ENCODE measurements at regions not wholly inside any gene's neighbourhood (a gene's known extent, or its start where the extent isn't known, plus 50 kb on each side); places are given as distances from the start of the nearest gene placed in this dataset.

GRCh38 chr1:105137543-105138457 lies 1388.1 kb downstream of the AMY1C start:
- Histone ChIP-seq H3K27ac (ENCODE audit: insufficient read depth, low read depth, low read length) (no peak overlapping the region), H2AFZ (ENCODE audit: low read depth, low read length) (no peak overlapping the region), H3K9ac (replicated peaks; ENCODE audit: extremely low read depth, insufficient read depth, low read length) (no peak overlapping the region), H3K4me1 (ENCODE audit: control insufficient read depth, extremely low read depth, insufficient read depth, low read length) (no peaks in the 10 kb centered on the region), H3K9me1 (replicated peaks; ENCODE audit: control insufficient read depth, extremely low read depth, insufficient read depth, low read length) (no peaks in the 10 kb centered on the region), H4K20me1 (replicated peaks; ENCODE audit: control insufficient read depth, extremely low read depth, insufficient read depth, low read length) (no peaks in the 10 kb centered on the region), H3K4me3 (replicated peaks in 1 of 3; ENCODE audit: insufficient read depth in 1 of 3, low read depth in 1 of 3, low read length in 3 of 3) (no peak overlapping the region), H3K36me3 (ENCODE audit: control insufficient read depth in 2 of 2, extremely low read depth in 1 of 2, insufficient read depth in 2 of 2, low read length in 2 of 2) (no peaks in the 10 kb centered on the region), H3K4me2 (ENCODE audit: insufficient read depth, low read length) (no peak overlapping the region), H3K9me3 (replicated peaks; ENCODE audit: control insufficient read depth, insufficient read depth, low read length) (peaks cover 2% of the 10 kb centered on the region), H3K27me3 (ENCODE audit: control insufficient read depth in 2 of 2, insufficient read depth in 2 of 2, low read length in 2 of 2) (no peaks in the 10 kb centered on the region), H3K79me2 (ENCODE audit: control insufficient read depth, insufficient read depth, low read length) (no peaks in the 10 kb centered on the region)
- FAIRE-seq = no peak
- ChIA-PET POLR2A (no interaction called here), CTCF (no interaction called here)
- intact Hi-C loops (cut with micrococcal nuclease) = no loop called here
- TF ChIP-seq FOS (IDR thresholded peaks at IDR 0.05; ENCODE audit: borderline replicate concordance, insufficient read depth, low read length) (no peak), GATA2 (IDR thresholded peaks at IDR 0.05; ENCODE audit: insufficient read depth, insufficient read length, low read depth, low read length) (no peak)
- dilution Hi-C loops (cut with MboI; ENCODE audit: extremely low pct_ligation_motif_present, low sequenced_read_pairs) = no loop called here
- no TSS peak for BruUV-seq (replicated peaks)
- DNase-seq (ENCODE audit: low read depth, low spot score) = no peak

GRCh38 chr1:105138458-105138893 lies 1388.8 kb downstream of the AMY1C start:
- Histone ChIP-seq H3K4me2 (ENCODE audit: insufficient read depth, low read length) (no peak overlapping the region), H3K9me3 (replicated peaks; ENCODE audit: control insufficient read depth, insufficient read depth, low read length) (peaks cover 2% of the 10 kb centered on the region), H3K27me3 (ENCODE audit: control insufficient read depth in 2 of 2, insufficient read depth in 2 of 2, low read length in 2 of 2) (no peaks in the 10 kb centered on the region), H4K20me1 (replicated peaks; ENCODE audit: control insufficient read depth, extremely low read depth, insufficient read depth, low read length) (no peaks in the 10 kb centered on the region), H3K9me1 (replicated peaks; ENCODE audit: control insufficient read depth, extremely low read depth, insufficient read depth, low read length) (no peaks in the 10 kb centered on the region), H2AFZ (ENCODE audit: low read depth, low read length) (no peak overlapping the region), H3K4me3 (replicated peaks in 1 of 3; ENCODE audit: insufficient read depth in 1 of 3, low read depth in 1 of 3, low read length in 3 of 3) (no peak overlapping the region), H3K79me2 (ENCODE audit: control insufficient read depth, insufficient read depth, low read length) (no peaks in the 10 kb centered on the region), H3K9ac (replicated peaks; ENCODE audit: extremely low read depth, insufficient read depth, low read length) (no peak overlapping the region), H3K36me3 (ENCODE audit: control insufficient read depth in 2 of 2, extremely low read depth in 1 of 2, insufficient read depth in 2 of 2, low read length in 2 of 2) (no peaks in the 10 kb centered on the region), H3K27ac (ENCODE audit: insufficient read depth, low read depth, low read length) (no peak overlapping the region), H3K4me1 (ENCODE audit: control insufficient read depth, extremely low read depth, insufficient read depth, low read length) (no peaks in the 10 kb centered on the region)
- POLR2A ChIA-PET = no interaction called here
- no TSS peak for BruUV-seq (replicated peaks)
- CTCF ChIA-PET = no interaction called here
- DNase-seq (ENCODE audit: low read depth, low spot score) (no peak), FAIRE-seq (no peak)
- TF ChIP-seq EZH2 (IDR thresholded peaks at IDR 0.05; ENCODE audit: borderline replicate concordance, low read depth, low read length, severe bottlenecking) = no peak
- TF ChIP-seq CTCF (IDR thresholded peaks at IDR 0.05; ENCODE audit: extremely low read depth in 1 of 2, insufficient read depth in 1 of 2, low read depth in 1 of 2, low read length in 2 of 2) = no peak
- no peak for TF ChIP-seq MYC (IDR thresholded peaks at IDR 0.05; ENCODE audit: low read depth, low read length)
- no peak for TF ChIP-seq POLR2A (IDR thresholded peaks at IDR 0.05; ENCODE audit: low read depth, low read length)
- TF ChIP-seq JUN (IDR thresholded peaks at IDR 0.05; ENCODE audit: borderline replicate concordance, insufficient read depth, insufficient read length, low read depth) = no peak
- TF ChIP-seq GATA2 (IDR thresholded peaks at IDR 0.05; ENCODE audit: insufficient read depth, insufficient read length, low read depth, low read length) = no peak
- TF ChIP-seq FOS (IDR thresholded peaks at IDR 0.05; ENCODE audit: borderline replicate concordance, insufficient read depth, low read length) = no peak
- no peak for TF ChIP-seq MAX (IDR thresholded peaks at IDR 0.05; ENCODE audit: insufficient read depth, insufficient read length)
- no peak for TF ChIP-seq POLR2AphosphoS5 (IDR thresholded peaks at IDR 0.05; ENCODE audit: insufficient read depth, low read depth, low read length)
- intact Hi-C loops (cut with micrococcal nuclease) (no loop called here), dilution Hi-C loops (cut with MboI; ENCODE audit: extremely low pct_ligation_motif_present, low sequenced_read_pairs) (no loop called here)

Data from endothelial cell of umbilical vein (primary cell).